Stomach (tissue), 8 donors: ENCODE measurements at regions not wholly inside any gene's neighbourhood (a gene's known extent, or its start where the extent isn't known, plus 50 kb on each side); places are given as distances from the start of the nearest gene placed in this dataset.

Source experiments
- DNase-seq, 2 donors: peaks; one replicate each; pipeline versions ENCODE4 v3.0.0 to v3.0.0-alpha.2; 2013 to 2019
- H3K27ac ChIP-seq, 5 donors: fragments of 200-600 bp in 4 of 5; sonication (generic) in 4 of 5; one replicate each; pipeline ENCODE4 v1.5.1; 2013 to 2019; ENCODE audit warnings: mild to moderate bottlenecking in 1 of 5, moderate library complexity in 1 of 5
- H3K27me3 ChIP-seq, 3 donors: fragments of 200-600 bp; sonication (generic); one replicate each; pipeline ENCODE4 v1.5.1; 2017 to 2019; ENCODE audit warnings: mixed run types in 1 of 3
- H3K36me3 ChIP-seq, 4 donors: fragments of 200-600 bp; sonication (generic); 1 replicate in 3 of 4; 2 replicates in 1 of 4; pipeline ENCODE4 v1.5.1; 2016 to 2019
- H3K4me1 ChIP-seq, 4 donors: fragments of 200-600 bp; sonication (generic); one replicate each; pipeline ENCODE4 v1.5.1; 2016 to 2019
- H3K4me3 ChIP-seq, 4 donors: fragments of 200-600 bp; sonication (generic) in 3 of 4; one replicate each; pipeline ENCODE4 v1.5.1; 2016 to 2019; ENCODE audit warnings: mild to moderate bottlenecking in 1 of 4
- H3K9me3 ChIP-seq, 4 donors: fragments of 200-600 bp; sonication (generic); one replicate each; pipeline ENCODE4 v1.5.1; 2016 to 2019
- CTCF ChIP-seq, 7 experiments: fragments of 450-650 bp in 4 of 7; fragments of 200-600 bp in 3 of 7; sonication (generic) in 3 of 7; IDR thresholded peaks; one replicate each; pipeline ENCODE4 v1.5.1; 2016 to 2019; ENCODE audit warnings: antibody characterized with exemption in 7 of 7, control low read depth in 2 of 7, mild to moderate bottlenecking in 1 of 7
- EP300 ChIP-seq: sonication (generic); formaldehyde crosslinking; IDR thresholded peaks from one replicate; pipeline ENCODE4 v1.6.1; 2017; ENCODE audit warnings: antibody characterized with exemption
- POLR2A ChIP-seq, 4 donors: fragments of 450-650 bp; IDR thresholded peaks; one replicate each; pipeline ENCODE4 v1.6.1; 2016; ENCODE audit warnings: antibody characterized with exemption in 4 of 4, control low read depth in 2 of 4, mild to moderate bottlenecking in 1 of 4, moderate library complexity in 1 of 4
- POLR2AphosphoS5 ChIP-seq, 3 donors: sonication (generic); formaldehyde crosslinking; IDR thresholded peaks; one replicate each; pipeline ENCODE4 v1.6.1; 2016; ENCODE audit warnings: antibody characterized with exemption in 3 of 3
- WGBS, 5 donors: extraction: QIAGEN DNeasy Blood & Tissue Kit in 3 of 5; methylation state at CpG; one replicate each; pipeline versions ENCODE4 v1.1.5 to v1.1.7; 2013 to 2018; 5-methylcytosine and 5-hydroxymethylcytosine counted together
- intact Hi-C: fragments of 100-400 bp; cut with DNase I; formaldehyde crosslinking; loops from one replicate; pipeline ENCODE4 v1.15.1; 2023; ENCODE audit warnings: low total_unique reads
- donor health status: healthy with polysubstance abuse.
- donor health status: Bipolar disorder and iron deficiency.
- donor health status: healthy.

GRCh38 chr20:53699906-53700305 lies 106.3 kb upstream of the ZNF217 start:
- DNase-seq: no peak
- Histone ChIP-seq H3K4me3 (no peak overlapping the region), H3K4me1 (no peaks in the 10 kb centered on the region), H3K36me3 (no peaks in the 10 kb centered on the region), H3K27me3 (no peaks in the 10 kb centered on the region), H3K27ac (no peak overlapping the region), H3K9me3 (no peaks in the 10 kb centered on the region)
- intact Hi-C loops: no loop called here
- TF ChIP-seq POLR2A (IDR thresholded peaks at IDR 0.05): no peak
- TF ChIP-seq EP300: no peak
- TF ChIP-seq POLR2AphosphoS5 (IDR thresholded peaks at IDR 0.05): no peak
- no peak for TF ChIP-seq CTCF (IDR thresholded peaks at IDR 0.05)

GRCh38 chr20:53699085-53699674 lies 105.5 kb upstream of the ZNF217 start:
- no peak for TF ChIP-seq CTCF (IDR thresholded peaks at IDR 0.05)
- no peak for TF ChIP-seq EP300
- TF ChIP-seq POLR2AphosphoS5 (IDR thresholded peaks at IDR 0.05): no peak
- TF ChIP-seq POLR2A (IDR thresholded peaks at IDR 0.05): no peak
- no peaks in the 10 kb centered on the region for H3K27me3 ChIP-seq
- no peak for DNase-seq
- no peaks in the 10 kb centered on the region for H3K36me3 ChIP-seq
- no peaks in the 10 kb centered on the region for H3K4me1 ChIP-seq
- H3K27ac ChIP-seq: no peak overlapping the region
- 55 to 75% (median 64%) methylated on average over 3 of the region's 3 CpGs for WGBS, 5 donors
- H3K4me3 ChIP-seq: no peak overlapping the region
- intact Hi-C loops: no loop called here
- no peaks in the 10 kb centered on the region for H3K9me3 ChIP-seq

- TF ChIP-seq CTCF (IDR thresholded peaks at IDR 0.05): no peak
- TF ChIP-seq POLR2A (IDR thresholded peaks at IDR 0.05): no peak
- no peak for TF ChIP-seq EP300
- no peak for TF ChIP-seq POLR2AphosphoS5 (IDR thresholded peaks at IDR 0.05)
Observed at GRCh38 chr20:53698371-53698978, 104.8 kb upstream of the ZNF217 start.

GRCh38 chr20:53695797-53696527 lies 102.3 kb upstream of the ZNF217 start:
- WGBS, 5 donors: 91 to 94% (median 92%) methylated on average over 8 of the region's 8 CpGs
- intact Hi-C loops: no loop called here
- Histone ChIP-seq H3K4me1 (peaks cover 0 to 13% (median 2%) of the 10 kb centered on the region in 4 donors), H3K36me3 (no peaks in the 10 kb centered on the region), H3K9me3 (no peaks in the 10 kb centered on the region), H3K27ac (no peak overlapping the region), H3K27me3 (no peaks in the 10 kb centered on the region), H3K4me3 (no peak overlapping the region)
- TF ChIP-seq CTCF (IDR thresholded peaks at IDR 0.05) (no peak), EP300 (no peak), POLR2AphosphoS5 (IDR thresholded peaks at IDR 0.05) (no peak), POLR2A (IDR thresholded peaks at IDR 0.05) (no peak)
- no peak for DNase-seq

More at GRCh38 chr20:53698371-53698978, 104.8 kb upstream of the ZNF217 start:
- peaks cover 0 to 2% (median 0%) of the 10 kb centered on the region in 4 donors for H3K4me1 ChIP-seq
- H3K27ac ChIP-seq: no peak overlapping the region
- H3K9me3 ChIP-seq: no peaks in the 10 kb centered on the region
- no peak overlapping the region for H3K4me3 ChIP-seq
- 93 to 97% (median 96%) methylated on average over 10 of the region's 10 CpGs for WGBS, 5 donors
- no peak for DNase-seq
- intact Hi-C loops: no loop called here
- H3K36me3 ChIP-seq: no peaks in the 10 kb centered on the region
- H3K27me3 ChIP-seq: no peaks in the 10 kb centered on the region
